Ectodermal cell (in vitro differentiated cells): ENCODE measurements at regions not wholly inside any gene's neighbourhood (a gene's known extent, or its start where the extent isn't known, plus 50 kb on each side); places are given as distances from the start of the nearest gene placed in this dataset.

Experiments used
- H3K27ac ChIP-seq: 2 replicates; pipeline ENCODE4 v1.7.0; 2013; ENCODE audit warnings: mild to moderate bottlenecking, low read depth, low read length; ENCODE audit not compliant: insufficient read depth, poor library complexity, severe bottlenecking
- H3K27me3 ChIP-seq: 2 replicates; pipeline ENCODE4 v1.7.0; 2013; ENCODE audit warnings: mild to moderate bottlenecking, low read length; ENCODE audit not compliant: insufficient read depth, control insufficient read depth, poor library complexity, severe bottlenecking
- H3K36me3 ChIP-seq: one replicate; pipeline ENCODE4 v1.7.0; 2013; ENCODE audit warnings: low read length; ENCODE audit not compliant: control insufficient read depth, insufficient read depth
- H3K4me1 ChIP-seq: one replicate; pipeline ENCODE4 v1.7.0; 2013; ENCODE audit warnings: low read length; ENCODE audit not compliant: control insufficient read depth, insufficient read depth
- H3K4me3 ChIP-seq: 2 replicates; pipeline ENCODE4 v1.7.0; 2013; ENCODE audit warnings: low read depth, low read length, control low read depth; ENCODE audit not compliant: insufficient read depth
- H3K9me3 ChIP-seq: 2 replicates; pipeline ENCODE4 v1.7.0; 2013; ENCODE audit warnings: mild to moderate bottlenecking, low read length, moderate library complexity; ENCODE audit not compliant: control insufficient read depth
- WGBS, 2 experiments: methylation state at CpG; one replicate each; pipeline ENCODE4 v1.1.7; 2013; ENCODE audit warnings: missing lambda C conversion rate in 2 of 2; 5-methylcytosine and 5-hydroxymethylcytosine counted together

- H3K27me3 ChIP-seq, result no peaks in the 10 kb centered on the region
- 92 to 94% methylated on average over 2 of the region's 2 CpGs for WGBS, 2 experiments
- no peak overlapping the region for H3K27ac ChIP-seq
These were observed 50.2 kb upstream of the AKR1E2 start for GRCh38 chr10:4775808-4776207.

GRCh38 chr10:4772202-4772570 lies 53.8 kb upstream of the AKR1E2 start:
- no peak overlapping the region for H3K4me3 ChIP-seq
- H3K4me1 ChIP-seq, result no peaks in the 10 kb centered on the region
- no peak overlapping the region for H3K27ac ChIP-seq
- H3K36me3 ChIP-seq, result no peaks in the 10 kb centered on the region
- no peaks in the 10 kb centered on the region for H3K27me3 ChIP-seq
- 90 to 100% methylated on average over 1 to 2 of the region's 2 CpGs for WGBS, 2 experiments
- no peaks in the 10 kb centered on the region for H3K9me3 ChIP-seq

More at GRCh38 chr10:4775808-4776207, 50.2 kb upstream of the AKR1E2 start:
- H3K4me1 ChIP-seq, result no peaks in the 10 kb centered on the region
- H3K9me3 ChIP-seq, result no peaks in the 10 kb centered on the region
- H3K36me3 ChIP-seq, result no peaks in the 10 kb centered on the region
- H3K4me3 ChIP-seq, result no peak overlapping the region

- 75 to 77% methylated on average over 5 of the region's 5 CpGs for WGBS, 2 experiments
- Histone ChIP-seq H3K4me3 (no peak overlapping the region), H3K27me3 (no peaks in the 10 kb centered on the region), H3K4me1 (no peaks in the 10 kb centered on the region), H3K27ac (no peak overlapping the region), H3K36me3 (no peaks in the 10 kb centered on the region), H3K9me3 (no peaks in the 10 kb centered on the region)
These were observed 54.3 kb upstream of the AKR1E2 start for GRCh38 chr10:4771554-4772201.

GRCh38 chr10:4770801-4771553 lies 55.0 kb upstream of the AKR1E2 start:
- no peak overlapping the region for H3K4me3 ChIP-seq

GRCh38 chr10:4768416-4768815 lies 57.6 kb upstream of the AKR1E2 start:
- Histone ChIP-seq H3K9me3 (no peaks in the 10 kb centered on the region), H3K4me1 (no peaks in the 10 kb centered on the region), H3K27ac (no peak overlapping the region), H3K27me3 (no peaks in the 10 kb centered on the region), H3K4me3 (no peak overlapping the region), H3K36me3 (no peaks in the 10 kb centered on the region)
- WGBS, 2 experiments, result 91 to 92% methylated on average over 1 to 2 of the region's 2 CpGs

More at GRCh38 chr10:4770801-4771553, 55.0 kb upstream of the AKR1E2 start:
- Histone ChIP-seq H3K4me1 (no peaks in the 10 kb centered on the region), H3K36me3 (no peaks in the 10 kb centered on the region), H3K9me3 (no peaks in the 10 kb centered on the region), H3K27ac (no peak overlapping the region), H3K27me3 (no peaks in the 10 kb centered on the region)
- 89% methylated on average over 1 of the region's 3 CpGs; no CpG with 5 or more reads in 1 of the 2 experiments for WGBS, 2 experiments

GRCh38 chr10:4767033-4767814 lies 58.8 kb upstream of the AKR1E2 start:
- WGBS, 2 experiments, result 67 to 76% methylated on average over 4 to 6 of the region's 7 CpGs
- Histone ChIP-seq H3K27me3 (no peaks in the 10 kb centered on the region), H3K4me1 (no peaks in the 10 kb centered on the region), H3K27ac (no peak overlapping the region), H3K36me3 (no peaks in the 10 kb centered on the region), H3K9me3 (no peaks in the 10 kb centered on the region), H3K4me3 (no peak overlapping the region)

GRCh38 chr10:4766454-4766853 lies 59.6 kb upstream of the AKR1E2 start:
- H3K36me3 ChIP-seq, result no peaks in the 10 kb centered on the region
- H3K9me3 ChIP-seq, result no peaks in the 10 kb centered on the region
- H3K27ac ChIP-seq, result no peak overlapping the region
- H3K27me3 ChIP-seq, result no peaks in the 10 kb centered on the region
- H3K4me3 ChIP-seq, result no peak overlapping the region
- no peaks in the 10 kb centered on the region for H3K4me1 ChIP-seq
- 93 to 96% methylated on average over 3 of the region's 3 CpGs for whole genome bisulfite sequencing, 2 experiments

- H3K27ac ChIP-seq, result no peak overlapping the region
- no peak overlapping the region for H3K4me3 ChIP-seq
- 93% methylated on average over 1 of the region's 1 CpG; no CpG with 5 or more reads in 1 of the 2 experiments for WGBS, 2 experiments
- no peaks in the 10 kb centered on the region for H3K9me3 ChIP-seq
- no peaks in the 10 kb centered on the region for H3K27me3 ChIP-seq
- H3K4me1 ChIP-seq, result no peaks in the 10 kb centered on the region
- no peaks in the 10 kb centered on the region for H3K36me3 ChIP-seq
These were observed 60.6 kb upstream of the AKR1E2 start for GRCh38 chr10:4765428-4765827.

GRCh38 chr10:4763960-4764428 lies 62.0 kb upstream of the AKR1E2 start:
- Histone ChIP-seq H3K27ac (no peak overlapping the region), H3K4me1 (no peaks in the 10 kb centered on the region), H3K36me3 (no peaks in the 10 kb centered on the region), H3K9me3 (no peaks in the 10 kb centered on the region), H3K4me3 (no peak overlapping the region), H3K27me3 (no peaks in the 10 kb centered on the region)
- WGBS, 2 experiments, result 93 to 100% methylated on average over 4 to 6 of the region's 6 CpGs

GRCh38 chr10:4763513-4763912 lies 62.5 kb upstream of the AKR1E2 start:
- Histone ChIP-seq H3K4me1 (no peaks in the 10 kb centered on the region), H3K9me3 (no peaks in the 10 kb centered on the region), H3K4me3 (no peak overlapping the region), H3K36me3 (no peaks in the 10 kb centered on the region), H3K27ac (no peak overlapping the region), H3K27me3 (no peaks in the 10 kb centered on the region)
- WGBS, 2 experiments, result 83 to 95% methylated on average over 1 of the region's 1 CpG
